ENCODE measurements at regions not wholly inside any gene's neighbourhood (a gene's known extent, or its start where the extent isn't known, plus 50 kb on each side); places are given as distances from the start of the nearest gene placed in this dataset.

DNA sequence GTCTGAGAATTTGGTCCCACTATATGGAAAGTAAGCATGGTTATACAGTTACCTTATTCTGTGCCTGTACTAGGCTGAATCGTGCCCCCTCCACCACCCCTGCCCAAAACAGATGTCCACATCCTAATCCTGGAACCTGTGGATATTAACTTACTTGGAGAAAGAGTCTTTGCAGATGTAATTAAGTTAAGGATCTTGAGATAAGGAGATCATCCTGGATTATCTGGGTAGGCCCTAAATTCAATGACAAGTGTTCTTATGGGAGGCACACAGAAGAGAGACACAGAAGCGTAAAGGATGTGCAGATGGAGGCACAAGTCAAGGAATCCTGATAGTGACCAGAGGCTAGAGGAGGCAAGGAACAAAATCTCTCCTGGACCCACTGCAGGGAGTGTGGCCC lies 116.7 kb upstream of the MAN1A1 start:
- no peak for DNase-seq

DNA sequence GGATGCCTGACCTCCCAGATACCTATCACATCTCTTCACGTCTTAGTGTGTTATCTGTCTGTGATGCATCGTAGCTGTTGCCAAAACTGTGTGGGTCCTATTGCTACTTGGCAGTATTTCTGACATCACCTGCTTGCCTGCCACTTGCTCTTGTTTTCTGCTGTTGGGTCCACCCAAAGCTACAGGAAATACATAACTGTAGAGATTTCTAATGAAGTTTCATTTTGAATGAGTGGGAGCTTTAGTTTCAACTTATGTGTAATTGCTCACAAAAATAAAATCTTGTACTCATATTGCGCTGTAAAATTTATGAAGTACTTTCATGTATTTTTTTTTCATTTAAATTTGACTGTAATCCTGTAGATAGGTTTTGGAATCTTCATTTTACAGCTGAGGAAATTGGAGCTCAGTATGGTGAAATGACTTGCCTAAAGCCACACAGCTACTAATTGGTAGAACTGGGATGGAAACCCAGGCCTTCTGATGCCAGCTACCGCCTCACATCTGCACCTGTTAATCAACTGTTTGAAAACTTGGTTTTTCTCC lies 113.6 kb upstream of the MAN1A1 start:
- DNase-seq = no peak

DNA sequence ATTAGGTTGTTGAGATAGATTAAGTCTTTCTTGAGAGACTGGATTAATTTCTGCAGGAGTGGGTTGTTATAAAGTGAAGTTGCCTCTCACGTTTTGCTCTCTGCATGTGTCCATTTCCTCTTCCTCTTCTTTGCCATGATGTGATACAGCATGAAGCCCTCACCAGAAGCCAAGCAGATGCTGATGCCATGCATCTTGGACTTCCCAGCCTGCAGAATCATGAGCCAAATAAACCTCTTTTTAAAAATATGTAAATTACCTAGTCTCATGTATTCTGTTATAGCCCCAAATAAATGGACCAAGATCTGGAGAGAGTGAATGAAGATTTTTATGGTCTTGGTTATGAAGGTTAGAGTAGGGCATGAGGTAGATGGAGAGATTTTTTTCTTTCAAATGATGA lies 111.6 kb upstream of the MAN1A1 start:
- no peak for DNase-seq

DNA sequence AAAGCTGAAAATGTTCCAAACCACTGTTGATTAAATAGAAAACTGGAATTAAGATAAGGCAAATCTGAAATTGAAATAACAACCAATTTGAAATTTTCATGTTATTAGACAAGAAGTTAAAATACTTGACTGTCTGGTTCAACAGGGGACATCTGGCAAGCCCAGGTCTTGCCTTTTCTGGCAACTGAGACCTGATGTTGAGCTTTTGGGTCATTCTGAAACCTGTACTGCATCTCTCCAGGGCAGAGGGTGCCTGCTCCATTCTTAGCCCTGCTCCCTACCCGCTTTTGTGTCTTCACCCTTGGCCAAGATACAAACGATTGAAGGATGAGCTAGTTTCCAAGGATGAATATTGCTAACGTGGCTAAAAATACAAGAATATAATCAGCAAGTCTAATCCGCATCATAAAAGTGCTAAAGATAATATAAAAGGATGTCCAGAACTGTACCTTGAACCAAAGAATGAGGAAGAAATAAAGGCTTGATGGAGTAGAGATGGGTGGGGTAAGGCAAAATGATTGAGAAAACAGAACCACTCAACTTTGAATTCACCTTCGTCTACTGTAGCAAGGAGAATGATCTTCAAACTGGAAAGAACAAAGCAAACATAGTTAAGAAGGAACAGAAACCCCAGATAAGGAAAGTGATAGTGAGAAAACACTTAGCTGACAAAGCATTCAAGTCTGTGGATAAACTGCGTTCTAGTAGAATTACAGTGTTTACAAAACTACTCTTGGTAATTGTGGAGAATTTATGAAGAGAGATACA lies 109.8 kb upstream of the MAN1A1 start:
- DNase-seq = no peak

DNA sequence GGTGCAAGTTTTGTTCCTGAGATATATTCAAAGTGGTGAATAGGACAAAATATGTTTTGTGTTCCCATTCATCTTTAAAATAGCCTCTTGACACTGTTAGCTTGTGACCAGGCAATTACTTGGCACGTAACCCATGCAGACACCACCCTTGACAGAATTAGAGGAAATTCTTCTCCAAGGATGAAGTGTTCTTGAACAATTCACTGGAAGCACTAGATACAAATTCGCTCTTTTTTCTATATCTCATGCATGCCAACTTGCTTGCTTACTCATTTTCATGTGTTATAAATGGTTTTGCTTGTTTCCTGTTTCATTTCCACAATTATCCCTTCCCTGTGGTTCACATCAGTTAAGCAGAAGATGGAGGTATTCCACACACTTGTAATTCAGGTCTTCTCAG lies 105.2 kb upstream of the MAN1A1 start:
- no peak for DNase-seq

DNA sequence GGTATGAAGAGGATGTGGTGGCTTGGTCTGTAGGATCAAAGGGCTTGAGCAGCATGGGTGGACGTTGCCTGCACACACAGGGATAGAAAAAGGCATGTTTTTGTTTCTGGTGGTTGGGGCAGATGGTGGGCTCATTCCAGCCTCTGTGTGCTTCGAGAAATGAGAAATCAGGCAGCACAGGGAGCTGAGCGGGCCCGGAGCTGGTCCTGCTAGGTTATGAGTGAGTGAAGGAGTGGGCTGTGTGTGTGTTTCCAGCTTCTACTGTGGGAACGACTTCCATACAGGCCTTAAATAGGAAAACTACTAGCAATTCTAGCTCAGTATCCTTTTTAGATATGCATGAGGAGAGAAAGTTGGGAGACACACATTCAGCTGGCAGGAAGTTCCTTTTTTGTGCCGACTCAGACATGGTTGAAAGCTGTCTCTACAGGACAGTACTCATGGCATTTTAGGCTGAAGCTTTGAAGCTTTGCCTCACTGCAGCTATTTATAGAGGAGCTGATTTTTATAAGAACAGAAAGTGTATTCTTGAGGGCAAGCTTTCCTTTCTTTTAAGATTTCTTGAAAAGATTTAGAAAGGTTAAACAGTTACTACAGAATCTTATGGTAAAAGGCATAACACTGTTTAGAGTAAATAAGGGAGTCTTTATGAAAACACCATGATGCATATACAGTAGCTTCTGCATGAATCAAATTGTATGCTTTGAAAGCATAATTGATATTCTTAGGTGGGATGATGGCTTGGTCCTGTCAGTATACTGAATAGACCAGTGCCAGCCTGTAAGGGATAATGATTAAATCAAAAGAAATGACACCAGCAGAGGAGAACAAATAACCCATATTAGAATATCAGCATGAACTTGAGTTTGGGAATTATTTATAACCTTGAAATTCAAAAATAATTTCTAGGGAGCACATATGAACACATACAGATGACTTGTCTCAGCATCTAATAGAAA lies 104.0 kb upstream of the MAN1A1 start:
- DNase-seq = no peak

DNA sequence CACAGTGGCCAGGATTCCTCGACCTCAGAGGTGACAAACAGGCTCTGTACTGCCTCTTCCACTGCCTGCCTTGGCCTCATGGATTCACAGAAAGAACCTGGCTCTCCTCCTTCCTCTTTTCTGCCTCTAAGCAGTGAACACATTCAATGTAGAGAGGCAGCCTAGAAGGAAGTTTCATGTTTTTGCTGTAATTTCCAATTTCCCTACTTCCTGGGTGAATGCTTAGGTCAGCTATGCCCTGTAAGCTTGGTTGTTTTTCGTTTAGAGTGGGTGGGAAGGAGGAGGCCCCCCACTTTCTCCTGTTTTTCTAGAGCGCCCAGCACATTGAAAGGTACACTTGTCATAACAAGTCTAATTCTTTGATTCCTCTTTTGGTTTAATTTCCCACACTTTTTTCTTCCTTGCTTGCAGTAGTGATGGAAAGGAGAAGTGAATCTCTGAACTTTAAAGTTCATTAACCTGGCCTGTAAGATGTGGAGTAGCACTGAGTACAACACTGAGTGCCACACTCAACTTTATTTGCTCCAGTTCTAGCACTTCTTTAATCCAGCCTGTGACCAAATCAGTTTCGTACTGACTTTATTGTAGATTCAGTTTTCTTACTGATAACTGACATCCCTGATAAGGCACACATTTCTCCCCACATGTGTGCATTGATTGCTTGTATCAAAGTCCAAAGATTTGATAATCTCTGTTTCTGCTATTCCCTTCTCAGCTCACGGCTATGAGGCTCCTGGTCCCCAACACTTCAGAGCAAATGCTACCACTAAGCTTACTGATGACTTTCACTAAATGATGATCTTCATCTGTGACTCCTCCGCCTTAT lies 100.0 kb upstream of the MAN1A1 start:
- no peak for DNase-seq

DNA sequence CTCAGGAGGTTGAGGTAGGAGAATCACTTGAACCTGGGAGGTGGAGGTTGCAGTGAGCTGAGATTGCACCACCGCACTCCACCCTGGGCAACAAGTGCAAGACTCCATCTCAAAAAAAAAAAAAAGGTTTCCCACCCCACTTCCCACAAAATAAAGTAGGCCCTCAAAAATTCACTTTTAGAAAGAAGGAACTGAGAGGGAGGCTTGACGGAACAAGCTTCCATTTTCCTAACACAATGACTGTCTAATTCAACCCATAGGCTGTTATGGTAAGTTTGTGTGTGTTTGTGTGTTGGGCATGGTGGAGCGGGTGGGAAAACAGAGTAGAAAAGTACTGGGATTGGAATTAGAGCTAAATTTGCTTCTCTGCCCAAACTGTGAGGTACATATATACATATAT lies 98.4 kb upstream of the MAN1A1 start:
- no peak for DNase-seq

DNA sequence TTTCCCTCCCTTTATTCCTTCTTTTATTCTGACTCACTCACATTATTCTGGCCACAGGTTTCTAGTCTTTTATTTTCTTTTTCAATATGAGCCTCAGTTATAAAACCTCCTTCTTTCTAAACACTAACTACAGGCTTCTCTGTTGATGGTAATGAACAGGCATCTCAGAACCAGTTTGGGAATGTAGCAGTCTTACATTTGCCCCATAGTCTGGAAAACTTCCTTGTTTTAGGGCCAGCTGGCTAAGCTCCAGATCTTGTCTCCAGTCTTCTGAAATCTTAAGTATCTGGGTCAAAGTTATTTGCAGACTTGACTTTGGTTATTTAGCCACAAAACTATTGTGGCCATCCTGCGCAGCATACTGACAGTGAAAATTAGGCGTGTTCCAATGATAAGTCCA lies 97.0 kb upstream of the MAN1A1 start:
- DNase-seq = no peak

DNA sequence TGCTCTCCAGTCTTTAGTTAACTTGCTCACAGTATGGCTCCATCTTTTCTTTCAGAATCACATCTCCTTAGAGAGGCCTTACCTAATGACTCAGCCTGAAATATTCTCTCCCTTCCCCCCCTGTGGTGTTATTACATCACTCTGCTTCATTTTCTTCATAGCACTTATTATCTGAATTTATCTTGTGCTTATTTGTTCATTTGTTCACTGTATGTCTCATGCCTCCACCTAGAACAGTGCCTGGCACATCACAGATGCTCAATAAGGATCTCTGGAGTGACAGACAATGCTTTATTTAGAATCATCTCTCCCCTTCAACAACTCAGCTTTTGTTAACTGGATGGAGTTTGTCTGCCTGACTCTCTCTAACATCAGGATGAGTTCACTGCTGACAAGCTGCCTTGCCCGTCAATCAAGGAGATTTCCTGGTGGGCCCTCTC lies 96.6 kb upstream of the MAN1A1 start:
- DNase-seq = no peak

DNA sequence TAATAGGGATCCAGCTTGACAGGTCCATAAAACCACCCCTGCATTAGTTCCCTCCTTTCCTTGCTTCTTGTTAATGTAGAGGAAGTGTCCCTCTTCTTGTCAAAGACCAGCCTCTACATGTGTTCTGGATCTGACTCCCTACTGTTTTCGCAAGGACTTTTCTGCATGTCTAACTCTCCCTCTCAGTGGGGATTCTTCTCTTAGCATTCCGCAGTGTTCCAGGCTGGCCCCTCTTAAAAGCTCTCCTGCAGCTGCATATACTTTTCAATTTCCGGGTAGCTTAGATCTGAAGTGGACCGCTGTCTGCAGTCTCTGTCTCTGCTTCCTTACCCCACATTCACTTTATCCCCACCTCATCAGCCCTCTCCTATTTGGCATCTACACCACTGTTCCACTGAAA lies 96.1 kb upstream of the MAN1A1 start:
- DNase-seq = no peak

DNA sequence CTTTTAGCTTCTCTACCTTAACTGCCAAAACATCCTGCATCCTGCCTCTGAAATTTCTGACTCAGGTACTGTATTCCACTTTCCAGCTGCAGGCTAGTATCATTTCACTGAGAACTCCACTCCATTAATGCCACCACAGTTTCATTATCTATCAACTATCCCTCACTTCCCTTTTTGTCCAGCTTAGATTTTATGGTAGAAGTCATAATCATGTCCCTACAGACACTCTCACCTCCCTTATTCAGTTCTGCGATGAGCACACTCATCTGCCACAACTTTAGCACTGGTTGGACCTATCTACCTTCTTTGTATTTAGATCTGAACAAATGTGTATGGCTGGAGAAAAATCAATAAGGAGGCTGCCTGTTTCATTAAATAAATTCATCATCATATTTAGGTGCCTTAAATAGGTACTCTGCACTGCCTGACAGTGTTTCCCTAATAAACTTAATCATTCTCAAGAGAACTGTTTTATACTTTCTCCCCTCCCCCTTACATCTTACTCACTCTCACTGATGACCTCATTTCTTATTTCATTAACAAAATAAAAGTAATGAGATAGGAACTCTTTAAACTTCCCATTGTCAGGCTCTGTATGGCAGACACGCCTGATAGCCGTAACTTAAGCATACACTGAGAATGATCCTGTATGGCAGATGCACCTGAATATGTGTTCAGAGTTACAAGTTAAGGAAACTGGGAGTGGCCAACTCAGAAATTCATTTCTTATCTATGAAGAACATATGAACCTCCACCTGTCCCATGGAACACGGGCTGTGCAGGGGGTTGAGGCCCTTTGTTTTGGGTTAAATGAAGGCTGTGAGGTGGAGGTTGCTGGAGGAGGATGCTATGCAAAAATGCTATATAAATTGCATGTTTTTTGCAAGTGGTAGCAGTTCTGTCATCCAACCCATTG lies 95.3 kb upstream of the MAN1A1 start:
- no peak for DNase-seq

DNA sequence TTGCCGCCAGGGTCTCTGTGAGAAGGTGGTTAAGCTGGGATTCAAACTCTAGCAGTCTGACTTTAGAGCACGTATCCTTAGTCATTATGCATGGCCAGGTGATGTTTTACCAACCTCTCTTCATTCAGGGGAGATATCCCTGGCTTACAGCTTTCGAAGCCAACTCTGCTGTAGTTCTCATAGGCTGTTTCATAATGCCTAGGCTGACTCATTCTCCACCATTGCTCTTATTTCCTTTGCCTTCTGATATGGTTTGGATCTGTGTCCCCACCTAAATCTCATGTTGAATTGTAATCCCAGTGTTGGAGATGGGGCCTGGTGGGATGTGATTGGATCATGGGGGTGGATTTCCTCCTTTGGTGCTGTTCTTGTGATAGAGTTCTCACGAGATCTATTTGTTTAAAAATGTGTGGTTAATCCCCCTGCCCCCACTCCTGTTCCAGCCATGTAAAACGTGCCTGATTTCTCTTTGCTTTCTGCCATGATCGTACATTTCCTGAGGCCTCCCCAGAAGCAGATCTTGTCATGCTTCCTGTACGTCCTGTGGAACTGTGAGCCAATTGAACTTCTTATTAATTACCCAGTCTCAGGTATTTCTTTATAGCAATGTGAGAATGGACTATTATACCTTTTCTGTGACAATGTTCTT lies 94.6 kb upstream of the MAN1A1 start:
- no peak for DNase-seq

DNA sequence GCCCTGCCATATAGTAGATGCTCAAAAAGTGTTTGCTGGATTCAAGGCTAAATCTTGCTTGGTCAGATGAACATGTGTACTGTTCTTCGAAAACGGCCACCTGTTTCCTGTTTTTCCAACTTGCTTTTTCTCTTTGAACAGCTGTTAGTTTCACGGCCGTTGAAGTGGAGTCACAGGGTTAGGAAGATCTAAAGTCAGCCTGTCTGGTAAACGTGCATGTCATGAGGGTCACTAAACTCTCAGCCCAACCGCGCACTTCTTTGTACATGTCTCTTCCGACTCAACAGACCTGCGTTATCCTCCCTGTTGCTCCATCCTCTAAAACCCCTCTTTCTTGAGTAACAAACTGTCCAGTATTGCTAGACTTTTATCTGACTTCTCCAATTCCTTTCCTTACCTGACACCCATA lies 93.2 kb upstream of the MAN1A1 start:
- DNase-seq = no peak

DNA sequence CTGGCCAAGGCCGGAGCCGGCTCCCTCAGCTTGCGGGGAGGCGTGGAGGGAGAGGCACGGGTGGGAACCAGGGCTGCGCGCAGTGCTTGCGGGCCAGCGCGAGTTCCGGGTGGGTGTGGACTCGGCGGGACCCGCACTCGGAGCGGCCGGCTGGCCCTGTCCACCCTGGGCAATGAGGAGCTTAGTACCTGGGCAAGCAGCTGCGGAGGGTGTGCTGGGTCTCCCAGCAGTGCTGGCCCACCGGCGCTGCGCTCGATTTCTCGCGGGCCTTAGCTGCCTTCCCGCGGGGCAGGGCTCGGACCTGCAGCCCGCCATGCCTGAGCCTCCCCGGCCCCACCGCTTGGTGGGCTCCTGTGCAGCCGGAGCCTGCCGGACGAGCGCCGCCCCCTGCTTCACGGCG lies 91.4 kb upstream of the MAN1A1 start:
- no peak for DNase-seq

DNA sequence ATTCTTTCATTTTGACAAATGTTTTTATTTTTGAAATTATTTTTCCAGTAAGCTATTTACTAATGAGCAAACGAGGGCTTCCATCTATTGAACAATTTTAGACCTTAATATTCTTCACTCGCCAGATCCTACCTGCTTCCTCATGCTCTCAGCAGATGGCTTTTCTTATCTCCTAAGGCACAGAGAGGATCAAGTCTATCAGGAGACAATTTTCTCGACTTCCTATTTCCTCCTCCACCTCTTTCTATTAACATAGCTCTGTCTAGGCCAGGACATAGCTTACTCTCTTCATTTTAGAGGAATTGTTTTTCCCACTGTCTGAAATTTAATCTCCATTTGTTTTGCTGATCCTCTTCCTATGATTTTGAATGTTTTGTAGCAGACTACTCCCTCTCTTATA lies 87.0 kb upstream of the MAN1A1 start:
- no peak for DNase-seq

DNA sequence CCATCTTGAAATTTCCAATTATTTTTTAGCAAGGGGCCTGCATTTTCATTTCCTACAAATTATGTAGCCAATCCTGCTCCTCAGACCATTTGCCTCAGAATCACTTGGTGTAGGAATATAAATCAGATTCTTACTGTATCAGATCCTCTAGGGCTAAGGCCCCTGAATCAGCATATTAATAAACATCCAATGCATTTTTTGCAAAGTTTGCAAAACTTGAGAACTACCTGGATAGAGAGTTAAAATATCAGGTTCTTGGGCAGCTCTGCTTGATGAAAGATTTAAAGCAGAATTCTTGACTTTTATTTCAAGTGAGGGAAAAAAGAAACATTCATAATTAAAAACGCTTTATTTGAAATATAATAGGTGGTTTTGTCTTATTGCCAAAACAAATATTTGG lies 82.2 kb upstream of the MAN1A1 start:
- DNase-seq = no peak

DNA sequence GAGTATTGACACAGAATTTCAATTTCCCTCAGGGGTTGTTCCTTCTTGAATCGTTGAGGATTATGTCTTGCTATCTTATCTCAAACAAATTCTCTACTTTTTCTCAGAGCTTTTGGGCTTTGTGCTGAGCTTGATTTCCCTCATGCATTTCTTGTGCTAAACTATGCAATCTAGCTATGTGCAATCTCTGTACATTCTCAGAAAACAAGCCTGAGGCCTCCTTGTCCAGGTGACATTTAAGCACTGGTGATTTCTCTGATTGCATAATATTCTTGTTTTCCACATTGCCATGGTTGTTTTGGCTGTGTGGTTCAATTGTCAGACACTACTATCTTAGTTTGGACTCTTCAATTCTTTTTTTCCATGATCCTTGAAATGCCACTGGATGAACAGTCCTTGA lies 81.2 kb upstream of the MAN1A1 start:
- no peak for DNase-seq

DNA sequence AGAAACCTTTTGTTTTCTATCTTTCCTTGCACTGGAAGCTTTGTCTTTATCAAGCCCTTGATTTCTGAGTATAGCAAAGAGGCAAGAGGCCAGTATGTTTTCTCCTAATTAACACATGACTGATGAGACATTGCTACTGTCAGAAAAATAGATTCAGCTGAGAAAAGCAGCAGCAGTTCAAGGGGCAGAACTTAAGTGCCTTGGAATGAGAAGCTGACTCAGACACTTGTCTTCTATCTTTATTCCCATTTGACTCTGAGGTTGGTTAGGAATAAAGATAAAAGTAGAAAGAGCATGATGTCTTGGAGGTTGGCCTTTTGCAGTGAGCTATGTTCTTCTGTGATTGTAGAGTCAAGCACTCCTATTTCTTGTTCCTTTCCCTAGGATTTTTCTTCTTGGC lies 79.1 kb upstream of the MAN1A1 start:
- DNase-seq = no peak

DNA sequence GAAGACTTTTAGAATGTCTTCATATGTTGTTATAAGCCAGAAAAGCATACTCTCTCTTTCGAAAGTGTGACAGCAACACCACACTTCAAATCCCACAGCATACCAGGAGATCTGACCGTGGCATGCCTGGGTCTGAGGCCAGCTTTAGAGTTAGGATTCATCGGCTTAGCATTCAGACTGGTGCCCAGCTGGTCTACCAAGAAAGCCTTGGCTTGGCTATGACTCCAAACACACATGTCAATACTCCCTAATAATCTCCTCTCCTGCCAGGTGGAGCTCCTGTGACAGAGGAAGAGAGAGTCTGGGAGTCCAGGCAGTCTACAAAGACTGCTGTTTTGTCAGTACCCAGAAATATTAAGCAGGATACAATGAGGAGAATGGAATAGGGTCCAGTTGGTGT lies 77.1 kb upstream of the MAN1A1 start:
- DNase-seq = no peak

DNA sequence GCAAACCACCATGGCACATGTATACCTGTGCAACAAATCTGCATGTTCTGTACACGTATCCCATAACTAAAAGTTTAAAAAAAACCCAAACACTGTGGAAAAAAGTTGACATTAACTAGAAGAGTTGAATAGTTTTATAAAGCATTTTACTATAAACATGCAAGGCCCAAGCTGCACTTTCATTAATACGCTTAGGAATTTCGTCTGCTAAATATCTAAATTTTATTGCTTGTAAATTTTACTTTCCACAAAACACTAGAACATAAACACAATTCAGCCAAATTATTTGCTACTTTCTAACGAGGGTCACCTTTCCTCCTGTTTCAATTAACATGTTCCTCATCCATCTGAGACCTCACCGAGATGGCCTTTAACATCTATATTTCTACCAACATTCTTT lies 74.4 kb upstream of the MAN1A1 start:
- no peak for DNase-seq

All from NCI-H1105 (cell line).